ENCODE measurements at regions not wholly inside any gene's neighbourhood (a gene's known extent, or its start where the extent isn't known, plus 50 kb on each side); places are given as distances from the start of the nearest gene placed in this dataset.

- no peaks in the 10 kb centered on the region for H3K36me3 ChIP-seq
- 40 to 72% methylated on average over 2 to 13 of the region's 13 CpGs for WGBS, 2 donors (ENCODE audit: low coverage in 1 of 2)
- in situ Hi-C loops (cut with MboI; ENCODE audit: low pct_ligation_motif_present in 1 of 4, low pct_unique_long_range_greater_than_20kb in 1 of 4, low sequenced_read_pairs in 3 of 4), result loop anchor here in 2 of 4 donors (25.0 kb wide), 2 partner anchors 138 to 287 kb away; no protein-coding TSS in a partner anchor
- no peak overlapping the region for H3K4me3 ChIP-seq
- H3K4me1 ChIP-seq, result no peaks in the 10 kb centered on the region
- TF ChIP-seq CTCF (IDR thresholded peaks at IDR 0.05) (no peak), POLR2AphosphoS5 (IDR thresholded peaks at IDR 0.05) (no peak), EP300 (IDR thresholded peaks at IDR 0.05; ENCODE audit: low read depth) (no peak)
- DNase-seq, result no peak
- H3K27ac ChIP-seq, result no peak overlapping the region
- peaks cover 5 to 17% of the 10 kb centered on the region in 2 donors for H3K9me3 ChIP-seq
- intact Hi-C loops (cut with DNase I; ENCODE audit: low total_unique reads), result no loop called here
- H3K27me3 ChIP-seq, result peaks cover 8% of the 10 kb centered on the region
Measured at GRCh38 chr7:155198901-155199845, 98.5 kb upstream of the INSIG1 start.

GRCh38 chr7:155201325-155202087, 96.2 kb upstream of the INSIG1 start:
- Histone ChIP-seq H3K36me3 (no peaks in the 10 kb centered on the region), H3K9me3 (peaks cover 1 to 3% of the 10 kb centered on the region in 2 donors), H3K4me3 (no peak overlapping the region), H3K4me1 (no peaks in the 10 kb centered on the region), H3K27ac (no peak overlapping the region), H3K27me3 (no peaks in the 10 kb centered on the region)
- in situ Hi-C loops (cut with MboI; ENCODE audit: low pct_ligation_motif_present in 1 of 4, low pct_unique_long_range_greater_than_20kb in 1 of 4, low sequenced_read_pairs in 3 of 4), result no loop called here
- intact Hi-C loops (cut with DNase I; ENCODE audit: low total_unique reads), result no loop called here
- TF ChIP-seq POLR2AphosphoS5 (IDR thresholded peaks at IDR 0.05), result no peak
- TF ChIP-seq EP300 (IDR thresholded peaks at IDR 0.05; ENCODE audit: low read depth), result no peak
- no peak for TF ChIP-seq CTCF (IDR thresholded peaks at IDR 0.05)
- TF ChIP-seq POLR2A (IDR thresholded peaks at IDR 0.05), result no peak
- WGBS, 2 donors (ENCODE audit: low coverage in 1 of 2), result 81 to 86% methylated on average over 9 to 17 of the region's 17 CpGs
- no peak for DNase-seq

- Histone ChIP-seq H3K27ac (no peak overlapping the region), H3K4me3 (no peak overlapping the region), H3K27me3 (no peaks in the 10 kb centered on the region), H3K9me3 (no peaks in the 10 kb centered on the region), H3K36me3 (no peaks in the 10 kb centered on the region), H3K4me1 (no peaks in the 10 kb centered on the region)
- intact Hi-C loops (cut with DNase I; ENCODE audit: low total_unique reads) (no loop called here), in situ Hi-C loops (cut with MboI; ENCODE audit: low pct_ligation_motif_present in 1 of 4, low pct_unique_long_range_greater_than_20kb in 1 of 4, low sequenced_read_pairs in 3 of 4) (no loop called here)
- no peak for DNase-seq
- TF ChIP-seq POLR2AphosphoS5 (IDR thresholded peaks at IDR 0.05) (no peak), EP300 (IDR thresholded peaks at IDR 0.05; ENCODE audit: low read depth) (no peak), POLR2A (IDR thresholded peaks at IDR 0.05) (no peak), CTCF (IDR thresholded peaks at IDR 0.05) (no peak)
- WGBS, 2 donors (ENCODE audit: low coverage in 1 of 2), result 93% methylated on average over 12 of the region's 15 CpGs; no CpG with 5 or more reads in 1 of the 2 donors
Measured at GRCh38 chr7:155202106-155202871, 95.4 kb upstream of the INSIG1 start.
